ENCODE measurements at regions not wholly inside any gene's neighbourhood (a gene's known extent, or its start where the extent isn't known, plus 50 kb on each side); places are given as distances from the start of the nearest gene placed in this dataset.

GRCh38 chr4:13830449-13830848, 202.9 kb upstream of the BOD1L1 start:
- no peak for DNase-seq
- no peaks in the 10 kb centered on the region for H3K27me3 ChIP-seq (ENCODE audit: insufficient read depth in 3 of 3, low read length in 2 of 3)

GRCh38 chr4:13833171-13833804, 205.8 kb upstream of the BOD1L1 start:
- no peak for ATAC-seq
- no peak overlapping the region for H3K4me3 ChIP-seq
- 53 to 72% (median 64%) methylated on average over 4 of the region's 4 CpGs for WGBS, 3 donors
- intact Hi-C loops (cut with DNase I) = no loop called here
- H3K36me3 ChIP-seq (ENCODE audit: insufficient read depth in 1 of 2, low read depth in 1 of 2) = no peaks in the 10 kb centered on the region
- no peak for TF ChIP-seq CTCF (IDR thresholded peaks at IDR 0.05)
- H3K4me1 ChIP-seq = no peaks in the 10 kb centered on the region
- H3K9me3 ChIP-seq = no peaks in the 10 kb centered on the region
- H3K27me3 ChIP-seq (ENCODE audit: insufficient read depth in 3 of 3, low read length in 2 of 3) = no peaks in the 10 kb centered on the region
- DNase-seq = no peak
- H3K27ac ChIP-seq = no peak overlapping the region

More at GRCh38 chr4:13830449-13830848, 202.9 kb upstream of the BOD1L1 start:
- no peaks in the 10 kb centered on the region for H3K4me1 ChIP-seq
- H3K27ac ChIP-seq = no peak overlapping the region
- TF ChIP-seq CTCF (IDR thresholded peaks at IDR 0.05) = no peak
- H3K36me3 ChIP-seq (ENCODE audit: insufficient read depth in 1 of 2, low read depth in 1 of 2) = no peaks in the 10 kb centered on the region
- no peak overlapping the region for H3K4me3 ChIP-seq
- H3K9me3 ChIP-seq = no peaks in the 10 kb centered on the region
- intact Hi-C loops (cut with DNase I) = no loop called here
- ATAC-seq = no peak
- 60 to 67% (median 66%) methylated on average over 5 of the region's 5 CpGs for WGBS, 3 donors

- H3K27ac ChIP-seq = no peak overlapping the region
- no peak overlapping the region for H3K4me3 ChIP-seq
- WGBS, 3 donors = 26 to 29% (median 26%) methylated on average over 6 of the region's 6 CpGs
- no peaks in the 10 kb centered on the region for H3K36me3 ChIP-seq (ENCODE audit: insufficient read depth in 1 of 2, low read depth in 1 of 2)
- peaks cover 0 to 2% (median 0%) of the 10 kb centered on the region in 3 donors for H3K27me3 ChIP-seq (ENCODE audit: insufficient read depth in 3 of 3, low read length in 2 of 3)
- no peaks in the 10 kb centered on the region for H3K9me3 ChIP-seq
- DNase-seq (no peak), ATAC-seq (no peak)
- no peaks in the 10 kb centered on the region for H3K4me1 ChIP-seq
- intact Hi-C loops (cut with DNase I) = no loop called here
- no peak for TF ChIP-seq CTCF (IDR thresholded peaks at IDR 0.05)
These were observed 209.7 kb upstream of the BOD1L1 start for GRCh38 chr4:13836946-13837912.

- Histone ChIP-seq H3K4me1 (no peaks in the 10 kb centered on the region), H3K4me3 (no peak overlapping the region), H3K27ac (no peak overlapping the region), H3K27me3 (ENCODE audit: insufficient read depth in 3 of 3, low read length in 2 of 3) (peaks cover 0 to 2% (median 0%) of the 10 kb centered on the region in 3 donors), H3K36me3 (ENCODE audit: insufficient read depth in 1 of 2, low read depth in 1 of 2) (no peaks in the 10 kb centered on the region), H3K9me3 (no peaks in the 10 kb centered on the region)
- TF ChIP-seq CTCF (IDR thresholded peaks at IDR 0.05) = no peak
- no peak for DNase-seq
- 28 to 31% (median 29%) methylated on average over 12 of the region's 12 CpGs for WGBS, 3 donors
- intact Hi-C loops (cut with DNase I) = no loop called here
- ATAC-seq = no peak
These were observed 213.1 kb upstream of the BOD1L1 start for GRCh38 chr4:13840502-13841190.
